ENCODE measurements at regions not wholly inside any gene's neighbourhood (a gene's known extent, or its start where the extent isn't known, plus 50 kb on each side); places are given as distances from the start of the nearest gene placed in this dataset.

GRCh38 chr9:82115900-82116299 is 127.3 kb downstream of the SPATA31D1 start:
- H3K27ac Mint-ChIP-seq = no peak overlapping the region
- H3K4me3 Mint-ChIP-seq = no peak overlapping the region
- no peaks in the 10 kb centered on the region for H3K4me1 Mint-ChIP-seq
- no peaks in the 10 kb centered on the region for H3K4me1 ChIP-seq (ENCODE audit: control insufficient read depth in 1 of 2, insufficient read depth in 2 of 2, low read length in 2 of 2)
- WGBS (ENCODE audit: insufficient coverage) = no CpG with 5 or more reads among the region's 4 CpGs
- H3K4me2 ChIP-seq (replicated peaks; ENCODE audit: extremely low read depth, low read length, poor library complexity, severe bottlenecking) = no peak overlapping the region
- H3K27me3 Mint-ChIP-seq (ENCODE audit: low read depth in 3 of 3) = peaks cover 0 to 4% (median 0%) of the 10 kb centered on the region in 3 donors
- no peaks in the 10 kb centered on the region for H3K27me3 ChIP-seq (ENCODE audit: control insufficient read depth in 2 of 2, insufficient read depth in 2 of 2, low read length in 2 of 2)
- no peaks in the 10 kb centered on the region for H4K20me1 ChIP-seq (ENCODE audit: insufficient read depth, low read length)
- H2AFZ ChIP-seq (ENCODE audit: insufficient read depth, low read depth, low read length, poor library complexity, severe bottlenecking) = no peak overlapping the region
- no peaks in the 10 kb centered on the region for H3K79me2 ChIP-seq (ENCODE audit: insufficient read depth, low read length)
- H3K9me3 ChIP-seq (replicated peaks in 1 of 2; ENCODE audit: control insufficient read depth in 1 of 2, insufficient read depth in 1 of 2, low read length in 2 of 2) = no peaks in the 10 kb centered on the region
- intact Hi-C loops (cut with micrococcal nuclease) = no loop called here
- no peak overlapping the region for H3K27ac ChIP-seq (ENCODE audit: low read depth in 1 of 2, low read length in 2 of 2)
- H3K4me3 ChIP-seq (replicated peaks in 1 of 3; ENCODE audit: low read depth in 2 of 3, low read length in 3 of 3) = no peak overlapping the region
- no peaks in the 10 kb centered on the region for H3K36me3 Mint-ChIP-seq
- H3K36me3 ChIP-seq (replicated peaks in 1 of 2; ENCODE audit: control insufficient read depth in 1 of 2, insufficient read depth in 2 of 2, low read length in 2 of 2) = no peaks in the 10 kb centered on the region
- peaks cover 0 to 4% (median 0%) of the 10 kb centered on the region in 7 donors for H3K9me3 Mint-ChIP-seq
- DNase-seq = no peak
- no peak overlapping the region for H3K9ac ChIP-seq (ENCODE audit: insufficient read depth, low read length, poor library complexity, severe bottlenecking)
- no peak for TF ChIP-seq CTCF (IDR thresholded peaks at IDR 0.05)

DNA sequence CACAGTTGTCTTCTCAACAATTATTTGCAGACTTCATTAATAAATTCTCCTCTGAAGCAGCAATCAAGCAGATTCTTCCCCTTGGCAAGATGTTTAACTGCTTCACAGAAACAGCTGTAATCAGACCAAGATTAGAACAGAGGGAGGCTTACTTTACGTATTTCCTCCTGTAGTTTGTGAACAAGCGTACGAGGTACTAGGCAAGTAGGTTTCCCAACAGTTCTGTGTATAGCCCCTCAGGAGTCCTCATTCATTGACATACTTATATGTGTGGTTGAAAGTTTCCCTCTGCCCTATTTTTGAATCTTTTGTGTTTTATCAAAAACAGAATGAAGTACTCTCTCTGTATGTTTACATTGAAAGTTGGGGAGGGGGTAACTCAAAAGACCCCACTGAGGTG is 128.0 kb downstream of the SPATA31D1 start:
- Histone ChIP-seq H3K27me3 (ENCODE audit: control insufficient read depth in 2 of 2, insufficient read depth in 2 of 2, low read length in 2 of 2) (no peaks in the 10 kb centered on the region), H3K36me3 (replicated peaks in 1 of 2; ENCODE audit: control insufficient read depth in 1 of 2, insufficient read depth in 2 of 2, low read length in 2 of 2) (no peaks in the 10 kb centered on the region), H4K20me1 (ENCODE audit: insufficient read depth, low read length) (no peaks in the 10 kb centered on the region), H3K4me3 (replicated peaks in 1 of 3; ENCODE audit: low read depth in 2 of 3, low read length in 3 of 3) (no peak overlapping the region), H3K9me3 (replicated peaks in 1 of 2; ENCODE audit: control insufficient read depth in 1 of 2, insufficient read depth in 1 of 2, low read length in 2 of 2) (no peaks in the 10 kb centered on the region), H3K27ac (ENCODE audit: low read depth in 1 of 2, low read length in 2 of 2) (no peak overlapping the region), H2AFZ (ENCODE audit: insufficient read depth, low read depth, low read length, poor library complexity, severe bottlenecking) (no peak overlapping the region), H3K4me1 (ENCODE audit: control insufficient read depth in 1 of 2, insufficient read depth in 2 of 2, low read length in 2 of 2) (no peaks in the 10 kb centered on the region), H3K4me2 (replicated peaks; ENCODE audit: extremely low read depth, low read length, poor library complexity, severe bottlenecking) (no peak overlapping the region), H3K9ac (ENCODE audit: insufficient read depth, low read length, poor library complexity, severe bottlenecking) (no peak overlapping the region), H3K79me2 (ENCODE audit: insufficient read depth, low read length) (no peaks in the 10 kb centered on the region)
- WGBS (ENCODE audit: insufficient coverage) = no CpG with 5 or more reads among the region's 3 CpGs
- intact Hi-C loops (cut with micrococcal nuclease) = no loop called here
- no peak for DNase-seq
- Mint-ChIP-seq H3K9me3 (peaks cover 0 to 4% (median 0%) of the 10 kb centered on the region in 7 donors), H3K27ac (no peak overlapping the region), H3K27me3 (ENCODE audit: low read depth in 3 of 3) (peaks cover 0 to 4% (median 0%) of the 10 kb centered on the region in 3 donors), H3K4me1 (no peaks in the 10 kb centered on the region), H3K36me3 (no peaks in the 10 kb centered on the region), H3K4me3 (no peak overlapping the region)
- no peak for TF ChIP-seq CTCF (IDR thresholded peaks at IDR 0.05)

Measured in CD14-positive monocyte (primary cell).